ENCODE measurements at regions not wholly inside any gene's neighbourhood (a gene's known extent, or its start where the extent isn't known, plus 50 kb on each side); places are given as distances from the start of the nearest gene placed in this dataset.

DNA sequence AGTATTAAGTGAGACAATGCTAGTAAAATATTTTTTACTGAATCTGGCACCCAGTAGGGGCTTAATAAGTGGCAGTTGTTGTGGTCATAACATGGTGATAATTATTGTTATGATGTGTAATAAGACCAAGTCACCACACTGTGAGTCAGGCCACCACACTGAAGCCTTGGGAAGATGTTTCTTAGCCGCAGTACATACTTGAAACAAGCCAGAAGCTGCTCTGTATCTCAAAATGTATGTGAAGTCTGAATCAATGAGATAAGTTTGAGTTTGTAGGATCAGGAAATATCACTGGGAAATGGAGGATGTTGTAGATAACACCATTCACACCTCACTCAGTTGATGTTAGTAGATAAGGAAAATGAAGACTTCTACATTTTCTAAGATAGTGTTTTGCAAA lies 51.3 kb upstream of the PTPN3 start:
- DNase-seq (ENCODE audit: low read depth in 2 of 2), result no peak

DNA sequence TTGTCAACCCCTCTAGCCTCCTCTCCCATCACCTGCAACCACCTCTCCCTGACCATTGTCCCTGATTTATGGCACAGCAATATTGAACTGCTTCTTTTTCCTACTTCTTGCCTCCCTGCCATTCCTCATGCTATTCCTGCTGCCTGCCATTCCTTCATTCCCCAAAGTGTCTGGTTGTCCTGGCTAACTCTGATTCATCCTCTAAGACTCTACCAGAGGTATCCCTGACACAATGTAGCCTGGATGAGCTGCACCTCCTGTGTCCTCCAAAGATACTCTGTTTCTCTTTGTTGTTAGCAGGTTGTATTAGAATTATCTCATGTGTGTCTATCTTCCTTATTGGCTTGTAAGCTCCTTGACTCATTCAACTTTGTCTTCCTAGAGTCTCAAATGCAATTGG lies 53.5 kb upstream of the PTPN3 start:
- no peak for DNase-seq (ENCODE audit: low read depth in 2 of 2)

DNA sequence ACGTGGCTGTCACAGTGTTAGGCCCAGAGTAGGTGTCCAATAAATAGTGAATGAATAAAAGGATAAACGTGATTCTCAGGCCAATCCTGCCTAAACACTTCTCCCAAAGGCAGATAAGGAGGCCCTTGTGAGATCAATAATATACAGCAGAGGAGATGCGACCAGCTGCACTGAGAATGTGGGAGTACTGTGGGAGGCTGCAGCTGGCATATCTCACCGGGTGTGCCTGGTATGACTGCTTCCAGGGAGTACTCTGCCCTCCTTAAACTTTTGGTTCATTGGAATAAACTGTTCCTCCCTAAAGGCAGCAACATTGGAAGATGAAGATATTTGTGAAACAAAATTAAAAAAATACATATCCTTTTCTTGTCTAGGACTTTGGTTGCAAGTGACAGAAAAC lies 57.1 kb upstream of the PTPN3 start:
- no peak for DNase-seq (ENCODE audit: low read depth in 2 of 2)

DNA sequence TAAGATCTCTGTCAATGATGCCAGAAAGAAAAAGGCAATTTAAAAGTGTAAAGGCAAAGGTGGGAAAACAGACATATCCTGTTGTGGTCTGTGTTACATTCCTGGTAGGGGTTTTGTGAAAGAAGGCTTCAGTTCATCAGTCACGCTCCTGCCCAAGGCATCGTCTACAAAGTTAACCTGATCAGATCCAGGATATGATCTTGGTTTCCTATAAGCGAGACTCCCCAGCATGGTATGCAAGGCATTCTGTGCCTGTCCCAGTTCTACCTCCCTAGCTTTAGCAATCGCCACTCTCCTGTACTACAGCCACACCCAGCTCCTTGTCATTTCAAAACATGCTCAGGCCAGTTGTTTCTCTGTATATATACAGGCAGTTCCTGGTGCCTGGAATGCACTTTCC lies 58.0 kb upstream of the PTPN3 start:
- no peak for DNase-seq (ENCODE audit: low read depth in 2 of 2)

DNA sequence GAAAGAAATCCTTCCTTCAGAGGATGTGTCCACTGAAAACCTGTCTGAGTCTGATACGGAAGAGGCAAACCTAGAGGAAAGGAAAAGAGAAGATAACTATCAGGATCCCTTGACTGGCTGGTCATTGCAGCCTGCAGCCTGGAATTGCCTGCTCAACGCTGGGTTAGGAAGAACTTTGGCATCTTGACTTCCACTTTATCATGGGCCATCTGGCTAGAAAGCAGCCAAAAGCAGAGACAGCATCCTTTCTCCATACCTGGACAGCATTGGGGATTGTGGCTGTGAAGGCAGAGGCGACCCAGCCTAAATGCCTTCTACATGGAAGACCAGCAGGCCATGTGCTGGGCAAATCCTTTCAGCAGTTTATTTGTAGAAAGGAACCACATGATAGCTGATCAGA lies 58.7 kb upstream of the PTPN3 start:
- DNase-seq (ENCODE audit: low read depth in 2 of 2), result no peak

DNA sequence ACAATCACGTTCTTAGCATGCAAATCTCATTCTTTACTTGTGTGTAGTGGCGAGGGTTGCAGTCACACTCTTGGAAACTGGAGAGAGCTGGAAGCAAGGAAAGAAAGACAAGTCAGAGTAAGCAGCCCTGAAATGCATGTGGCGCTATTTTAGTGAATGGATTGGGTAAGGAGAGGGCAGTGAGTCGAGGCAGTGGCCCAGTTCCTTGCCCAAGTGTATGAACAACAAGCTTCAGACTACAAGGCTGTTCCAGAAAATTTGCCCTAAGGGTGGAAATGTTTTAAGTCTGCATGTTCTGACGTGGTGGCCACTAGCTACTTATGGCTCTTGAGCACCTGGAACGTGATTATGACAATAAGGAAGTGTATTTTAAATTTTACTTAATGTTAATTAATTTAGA lies 59.4 kb upstream of the PTPN3 start:
- no peak for DNase-seq (ENCODE audit: low read depth in 2 of 2)

DNA sequence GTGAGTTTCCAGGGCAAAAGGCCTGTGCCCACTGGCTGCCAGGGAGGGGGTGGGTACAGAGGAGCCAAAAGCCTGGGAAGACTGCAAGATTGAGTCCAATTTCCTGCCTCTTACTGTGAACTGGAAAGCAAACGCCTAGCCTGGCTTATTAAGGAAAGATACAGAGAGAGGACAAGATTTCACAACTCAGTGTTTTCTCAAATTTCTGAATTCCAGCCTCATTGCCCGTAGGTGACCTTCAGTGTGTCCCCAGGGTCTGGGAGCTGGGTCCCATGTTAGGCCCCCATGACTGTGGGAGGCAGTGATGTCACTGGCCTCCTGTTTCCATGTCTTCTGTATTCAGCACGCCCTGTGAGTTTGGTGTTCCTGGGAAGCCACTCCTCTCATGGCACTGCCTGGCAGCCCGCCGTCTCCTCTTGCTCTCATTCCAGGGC lies 60.6 kb upstream of the PTPN3 start:
- DNase-seq (ENCODE audit: low read depth in 2 of 2), result no peak

DNA sequence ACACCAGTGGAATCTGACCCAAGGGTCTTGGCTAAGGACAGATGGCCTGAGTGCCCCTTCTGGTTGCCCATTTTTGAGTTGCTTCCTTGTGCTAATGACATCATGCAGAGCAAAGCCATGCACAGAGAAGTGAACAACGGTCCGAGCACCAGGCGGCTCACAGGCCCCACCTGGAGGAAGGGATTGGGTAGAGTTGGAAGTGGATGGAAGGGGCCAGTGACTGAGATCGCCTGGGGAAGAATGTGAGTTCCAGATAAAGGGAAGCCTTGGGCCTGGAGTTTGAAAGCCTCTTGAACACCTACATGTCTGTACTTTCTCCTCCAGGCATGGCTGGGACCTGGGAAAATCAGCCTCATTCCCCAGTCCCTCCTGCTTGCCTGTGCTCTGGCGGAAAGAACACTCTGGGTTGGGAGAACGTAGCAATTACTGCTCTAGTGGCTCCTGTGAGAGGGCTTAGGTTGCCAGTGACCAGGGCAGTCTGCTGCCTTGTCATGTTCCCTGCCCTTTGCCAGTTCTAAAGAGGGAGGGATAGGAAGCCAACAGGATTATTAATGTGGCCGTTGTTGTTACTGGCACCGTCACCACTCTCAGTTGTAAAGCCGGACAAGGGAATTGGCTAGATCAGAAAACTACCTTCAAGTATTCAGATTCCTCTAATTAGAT lies 62.5 kb upstream of the PTPN3 start:
- DNase-seq (ENCODE audit: low read depth in 2 of 2), result no peak

DNA sequence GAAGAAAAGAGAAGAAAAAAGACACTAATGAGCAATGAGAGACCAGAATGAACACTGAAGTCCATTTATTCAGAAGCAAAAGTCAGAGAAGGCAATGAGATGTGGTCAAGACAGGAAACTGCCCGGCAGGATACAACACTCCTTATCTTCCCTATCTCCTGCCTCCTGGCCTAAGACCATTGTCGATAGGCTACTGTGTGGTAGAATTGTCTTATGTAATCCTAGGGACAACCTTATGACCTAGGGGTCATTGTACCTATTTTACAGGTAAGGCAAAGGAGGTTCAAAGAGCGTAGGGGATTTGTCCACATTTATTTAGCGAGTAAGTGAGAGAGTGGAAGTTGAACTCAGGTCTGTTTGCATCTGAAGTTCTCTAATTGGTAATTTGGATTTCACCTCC lies 63.0 kb upstream of the PTPN3 start:
- no peak for DNase-seq (ENCODE audit: low read depth in 2 of 2)

DNA sequence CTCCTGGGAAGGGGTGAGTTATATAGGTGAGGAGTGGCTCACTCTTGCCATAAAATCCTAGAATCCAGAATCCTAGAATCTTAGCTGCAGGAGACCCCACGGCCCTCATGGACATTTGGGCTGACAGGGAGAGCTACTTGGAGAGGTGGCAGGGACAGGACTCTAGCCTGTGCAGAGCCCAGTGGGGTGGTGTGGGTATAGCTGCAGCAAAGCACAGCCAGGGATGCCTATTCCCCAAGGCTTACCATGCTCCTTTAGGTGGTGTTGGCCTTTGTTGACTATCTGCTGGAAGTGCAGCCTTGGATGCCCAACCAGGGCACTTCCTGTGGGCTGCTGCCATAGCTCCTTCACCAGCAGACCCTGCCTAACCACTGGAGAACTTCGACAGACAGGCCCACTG lies 70.0 kb upstream of the PTPN3 start:
- no peak for DNase-seq (ENCODE audit: low read depth in 2 of 2)

DNA sequence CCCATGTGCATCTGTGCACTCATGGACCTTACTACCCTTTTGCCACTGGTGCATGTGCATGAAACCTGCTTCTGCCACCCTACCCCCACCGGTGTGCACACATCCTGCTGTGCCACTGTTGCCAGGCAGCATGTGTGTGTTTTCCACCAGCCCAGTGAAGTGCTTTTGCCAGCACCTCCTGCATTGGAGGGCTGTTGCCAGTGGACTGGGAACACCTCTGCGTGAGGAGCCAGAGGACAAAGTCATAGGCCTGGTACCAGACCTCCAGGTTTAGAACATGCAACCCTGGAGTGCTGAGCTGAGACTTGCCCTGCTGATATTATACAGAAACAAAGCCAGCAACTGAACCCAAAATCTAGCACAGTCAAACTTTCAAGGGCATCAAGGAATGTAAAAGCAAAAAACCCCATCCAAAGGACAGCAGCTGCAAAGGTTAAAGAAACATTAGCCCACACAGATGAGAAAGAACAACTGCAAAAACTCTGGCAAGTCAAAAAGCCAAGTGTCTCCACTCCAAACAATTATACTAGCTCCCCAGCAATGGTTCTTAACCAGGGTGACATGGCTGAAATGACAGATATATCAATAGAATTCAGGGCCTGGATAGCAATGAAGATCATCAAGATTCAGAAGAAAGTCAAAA lies 70.6 kb upstream of the PTPN3 start:
- no peak for DNase-seq (ENCODE audit: low read depth in 2 of 2)

DNA sequence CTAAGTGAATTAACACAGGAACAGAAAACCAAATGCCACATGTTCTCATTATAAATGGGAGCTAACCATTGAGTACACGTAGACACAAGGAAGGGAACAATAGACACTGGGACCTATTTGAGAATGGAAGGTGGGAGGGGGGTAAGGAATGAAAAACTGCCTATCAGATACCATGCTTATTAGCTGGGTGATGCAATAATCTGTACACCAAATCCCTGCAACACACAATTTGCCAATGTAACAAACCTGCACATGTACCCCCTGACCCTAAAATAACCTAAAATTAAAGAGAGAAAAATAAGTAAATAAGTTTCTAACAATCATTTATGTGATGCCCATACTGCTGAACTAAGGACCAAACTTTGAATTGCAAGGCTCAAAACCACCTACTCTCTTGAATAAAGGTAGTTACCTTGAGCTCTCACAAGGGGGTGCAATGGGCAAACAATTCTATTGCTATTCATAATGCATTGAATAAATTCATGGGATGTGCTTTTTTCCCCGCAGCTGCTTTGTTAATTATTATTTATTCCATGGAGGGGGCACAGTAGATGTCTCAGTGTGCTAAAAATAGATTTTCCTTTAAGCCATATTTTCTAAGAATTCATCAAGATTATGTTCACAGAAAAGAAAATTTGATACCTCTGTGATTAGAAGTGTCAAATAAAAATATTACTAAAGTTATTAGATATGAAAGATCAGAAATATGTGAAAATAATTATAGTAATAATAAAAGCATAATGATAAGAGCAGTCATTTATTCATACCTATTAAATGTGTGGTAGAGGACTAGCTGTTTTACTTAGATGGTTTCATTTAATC lies 76.2 kb upstream of the PTPN3 start:
- peak; percentile 26 to 34 for DNase-seq (ENCODE audit: low read depth in 2 of 2)

DNA sequence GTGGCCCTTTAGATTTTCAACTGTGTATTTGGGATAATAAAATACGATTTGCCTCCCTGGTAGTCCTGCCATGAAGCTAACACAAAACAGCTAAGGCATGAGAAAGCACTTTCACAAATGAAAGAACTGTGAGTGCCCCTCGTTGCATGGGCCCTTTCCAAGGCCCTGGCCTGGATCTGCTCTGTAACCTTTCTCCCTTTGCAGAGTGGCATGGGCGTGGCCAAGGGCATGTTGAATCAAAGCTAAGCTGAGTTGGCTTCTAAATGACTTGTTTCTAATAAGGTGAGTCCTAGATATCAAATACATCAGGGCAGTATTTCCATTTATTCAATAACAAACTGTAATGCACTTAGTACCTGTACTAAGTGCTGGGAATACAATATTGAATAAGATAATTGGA lies 78.7 kb upstream of the PTPN3 start:
- DNase-seq (ENCODE audit: low read depth in 2 of 2), result no peak

DNA sequence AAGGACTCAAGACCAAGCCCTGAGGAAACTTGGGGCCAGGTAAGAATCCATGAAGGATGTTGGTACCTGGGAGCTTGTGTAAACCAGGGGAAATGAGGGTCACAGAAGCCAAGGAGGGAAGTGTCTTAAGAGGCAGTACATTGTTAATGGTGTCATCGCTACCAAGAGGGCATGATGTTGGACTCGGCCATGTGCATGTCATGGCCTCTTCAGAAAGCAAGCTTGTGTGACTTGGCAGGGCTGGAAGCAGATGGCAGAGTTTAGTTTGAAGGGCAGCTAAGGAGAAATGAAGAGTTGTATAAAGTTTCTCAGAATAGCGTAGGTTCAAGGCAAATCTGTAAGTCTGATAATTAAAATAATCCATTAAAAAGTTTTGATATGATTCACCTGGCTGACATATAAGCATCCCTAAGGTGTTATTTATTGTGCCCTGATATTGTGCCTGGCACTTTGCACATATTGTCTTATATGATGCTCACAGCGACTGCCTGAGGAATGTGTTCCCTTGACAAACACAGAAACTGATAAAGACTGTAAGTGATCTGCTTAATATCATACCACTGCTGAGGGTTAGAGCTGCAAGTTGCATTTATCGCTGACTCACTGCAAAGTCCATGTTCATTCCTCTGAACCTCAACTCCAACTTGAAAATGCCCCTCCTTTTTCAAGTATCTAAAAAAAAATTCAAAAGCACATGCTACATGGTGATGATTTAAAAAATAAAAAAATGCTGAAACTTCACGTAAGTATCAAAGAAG lies 81.3 kb upstream of the PTPN3 start:
- DNase-seq (ENCODE audit: low read depth in 2 of 2), result no peak

DNA sequence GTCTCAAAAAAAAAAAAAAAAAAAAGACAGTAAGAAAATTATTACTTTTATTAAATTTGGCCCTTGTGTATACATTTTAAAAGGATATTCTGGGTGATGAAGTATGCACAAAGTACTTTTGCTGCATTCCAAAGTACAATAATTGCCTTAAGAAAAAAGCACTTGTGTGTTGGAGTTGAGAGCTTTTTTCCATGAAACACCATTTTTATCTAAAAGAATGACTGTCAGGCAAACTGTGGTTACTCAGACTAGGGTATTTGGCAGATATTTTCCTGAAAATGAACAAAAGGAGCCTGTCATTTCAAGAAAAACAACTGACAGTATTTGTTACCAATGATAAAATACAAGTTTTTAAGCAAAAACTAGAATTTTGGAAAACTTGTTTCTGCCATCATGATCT lies 84.3 kb upstream of the PTPN3 start:
- DNase-seq (ENCODE audit: low read depth in 2 of 2), result no peak

DNA sequence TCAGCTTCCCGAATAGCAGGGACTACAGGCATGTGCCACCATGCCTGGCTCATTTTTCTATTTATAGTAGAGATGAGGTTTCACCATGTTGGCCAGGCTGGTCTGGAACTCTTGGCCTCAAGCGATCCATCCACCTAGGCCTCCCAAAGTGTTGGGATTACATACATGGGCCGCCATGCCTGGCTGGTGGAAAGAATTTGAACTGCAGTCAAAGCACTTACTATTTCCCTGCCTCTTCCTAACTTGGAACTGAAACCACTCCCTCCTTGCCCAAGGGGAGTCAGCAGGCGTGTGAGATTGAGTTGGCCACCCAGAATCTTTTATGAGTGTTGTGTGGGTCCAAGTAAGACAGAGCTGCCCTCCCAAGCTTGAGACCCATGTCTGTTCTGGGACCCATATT lies 86.1 kb upstream of the PTPN3 start:
- DNase-seq (ENCODE audit: low read depth in 2 of 2), result no peak

DNA sequence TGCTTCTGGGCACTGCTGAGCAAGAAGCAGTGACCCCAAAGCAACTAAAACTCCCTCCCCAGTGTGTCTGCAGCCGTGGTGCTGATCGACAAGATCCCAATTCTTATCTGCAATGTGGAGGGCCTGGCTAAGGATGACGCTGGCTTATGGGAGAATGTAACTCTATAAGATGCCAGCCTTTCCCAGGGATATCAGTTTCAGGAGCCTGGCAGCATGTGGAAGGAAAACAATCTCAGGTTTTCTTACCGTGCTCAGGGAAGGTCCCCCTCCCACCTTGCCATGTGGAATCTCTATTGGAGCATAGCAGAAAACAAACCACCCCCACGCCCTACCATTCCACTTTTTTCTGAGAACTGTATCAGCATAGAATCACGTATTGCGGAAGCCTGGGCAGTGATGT lies 87.7 kb upstream of the PTPN3 start:
- no peak for DNase-seq (ENCODE audit: low read depth in 2 of 2)

DNA sequence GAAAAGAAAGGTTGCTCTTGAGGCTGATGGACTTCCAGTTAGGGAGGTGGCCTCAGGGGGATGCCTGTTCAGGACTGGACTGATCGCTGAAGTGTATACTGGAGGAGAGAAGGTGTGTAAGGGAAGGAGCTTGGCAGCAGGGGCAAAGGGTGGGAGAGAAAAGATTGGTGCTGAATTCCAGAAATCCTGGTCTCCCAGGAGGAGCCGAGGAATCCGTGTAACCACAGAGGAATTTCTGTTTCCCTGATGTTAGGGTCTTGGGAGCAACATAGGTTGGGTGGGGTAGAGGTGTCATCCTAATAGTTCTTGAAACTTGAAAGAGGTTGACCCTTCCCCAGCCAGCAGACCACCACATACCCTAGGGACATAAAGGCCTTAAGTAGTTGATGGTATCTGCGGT lies 88.9 kb upstream of the PTPN3 start:
- no peak for DNase-seq (ENCODE audit: low read depth in 2 of 2)

DNA sequence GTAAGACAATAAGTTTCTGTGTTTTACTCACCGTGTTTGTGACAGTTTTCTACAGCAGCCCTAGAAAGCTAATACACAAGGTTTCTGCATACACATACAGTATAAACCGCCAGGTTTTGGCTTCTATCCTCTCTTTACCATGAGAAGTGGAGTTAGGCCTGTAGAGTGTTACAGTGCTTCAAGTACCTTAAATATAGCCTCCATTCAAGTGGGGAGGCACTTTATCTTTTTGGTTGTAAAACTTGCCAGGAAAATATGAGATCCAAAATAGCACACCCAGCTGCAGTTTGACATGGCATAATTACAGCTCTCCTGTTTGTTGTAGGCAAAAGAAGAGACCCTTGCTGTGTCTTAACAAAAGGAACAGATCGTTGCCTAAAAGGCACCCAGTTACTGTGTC lies 90.3 kb upstream of the PTPN3 start:
- no peak for DNase-seq (ENCODE audit: low read depth in 2 of 2)

DNA sequence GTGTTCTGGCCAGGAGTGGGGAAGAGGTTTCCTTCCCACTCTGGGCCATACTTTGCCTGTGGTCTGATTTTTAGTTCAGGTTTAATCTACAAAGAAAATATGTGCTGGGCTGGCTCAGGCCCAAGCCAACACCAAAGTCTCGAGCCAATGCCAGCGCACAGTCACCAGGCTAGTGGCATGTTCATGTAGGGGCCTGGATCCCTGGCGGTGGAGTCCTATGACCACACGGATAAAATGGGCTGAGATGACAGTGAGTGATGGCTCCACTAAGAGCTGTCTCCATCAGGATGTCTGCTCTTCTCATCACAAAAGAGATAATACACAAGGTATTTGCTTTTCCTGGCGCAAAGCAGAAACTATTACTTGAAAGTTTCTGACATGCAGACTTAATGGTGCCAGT lies 92.9 kb upstream of the PTPN3 start:
- DNase-seq (ENCODE audit: low read depth in 2 of 2), result no peak

DNA sequence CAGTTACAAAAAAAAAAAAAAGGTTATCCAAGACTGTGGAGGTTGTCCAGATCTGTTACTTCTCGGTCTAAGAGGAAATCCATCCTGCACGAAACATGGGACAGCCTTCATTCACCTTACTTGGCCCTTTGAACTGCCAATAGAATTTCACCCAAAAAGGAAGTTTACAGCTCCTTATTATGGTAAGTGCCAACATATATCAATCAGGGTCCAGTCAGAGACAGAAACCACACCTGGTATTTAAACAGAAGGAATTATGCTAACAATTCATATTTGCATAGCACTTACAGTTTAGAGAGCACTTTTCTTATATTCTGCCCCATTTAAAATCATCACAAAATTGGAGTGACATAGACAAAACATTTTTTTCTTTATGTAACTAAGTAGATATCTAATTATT lies 93.6 kb upstream of the PTPN3 start:
- DNase-seq (ENCODE audit: low read depth in 2 of 2), result no peak

DNA sequence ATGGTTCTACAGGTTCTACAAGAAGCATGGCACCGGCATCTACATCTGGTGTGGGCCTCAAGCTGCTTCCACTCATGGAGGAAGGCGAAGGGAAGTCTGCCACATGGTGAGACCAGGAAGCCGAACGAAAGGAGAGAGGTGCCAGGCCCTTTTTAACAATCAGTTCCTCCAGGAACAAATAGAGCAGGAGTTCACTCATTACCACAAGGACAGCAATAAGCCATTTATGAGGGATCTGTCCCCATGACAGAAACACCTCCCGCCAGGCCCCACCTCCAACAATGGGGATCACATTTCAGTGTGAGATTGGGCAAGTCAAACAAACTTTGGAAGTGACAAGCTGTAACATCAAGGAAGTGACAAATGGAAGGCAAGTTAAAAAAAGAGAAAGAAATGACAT lies 95.5 kb upstream of the PTPN3 start:
- no peak for DNase-seq (ENCODE audit: low read depth in 2 of 2)
